ENCODE measurements at regions not wholly inside any gene's neighbourhood (a gene's known extent, or its start where the extent isn't known, plus 50 kb on each side); places are given as distances from the start of the nearest gene placed in this dataset.

GRCh38 chrX:109926743-109927662 is 75.9 kb upstream of the TMEM164 start:
- Histone ChIP-seq H3K36me3 (replicated peaks in 1 of 2; ENCODE audit: insufficient read depth in 1 of 2, low read depth in 2 of 2) (no peaks in the 10 kb centered on the region), H3K4me1 (no peaks in the 10 kb centered on the region), H3K4me3 (no peak overlapping the region), H3K27ac (no peak overlapping the region), H3K27me3 (no peaks in the 10 kb centered on the region), H3K9me3 (no peaks in the 10 kb centered on the region)
- intact Hi-C loops (cut with DNase I) = no loop called here
- 81 to 89% methylated on average over 3 to 5 of the region's 5 CpGs for WGBS, 2 donors
- DNase-seq (no peak), ATAC-seq (no peak)
- no peak for TF ChIP-seq POLR2A (IDR thresholded peaks at IDR 0.05)

- H3K9me3 ChIP-seq = no peaks in the 10 kb centered on the region
- ATAC-seq (no peak), DNase-seq (no peak)
- H3K27me3 ChIP-seq = no peaks in the 10 kb centered on the region
- H3K36me3 ChIP-seq (replicated peaks in 1 of 2; ENCODE audit: insufficient read depth in 1 of 2, low read depth in 2 of 2) = no peaks in the 10 kb centered on the region
- intact Hi-C loops (cut with DNase I) = no loop called here
- H3K4me3 ChIP-seq = no peak overlapping the region
- no peaks in the 10 kb centered on the region for H3K4me1 ChIP-seq
- WGBS, 2 donors = 91 to 100% methylated on average over 2 to 3 of the region's 4 CpGs
- no peak overlapping the region for H3K27ac ChIP-seq
- TF ChIP-seq POLR2A (IDR thresholded peaks at IDR 0.05) = no peak
- TF ChIP-seq CTCF (IDR thresholded peaks at IDR 0.05) = no peak
These were observed 75.1 kb upstream of the TMEM164 start for GRCh38 chrX:109927663-109928273.

- no peak overlapping the region for H3K4me3 ChIP-seq
- H3K36me3 ChIP-seq (replicated peaks in 1 of 2; ENCODE audit: insufficient read depth in 1 of 2, low read depth in 2 of 2) = no peaks in the 10 kb centered on the region
- ATAC-seq (no peak), DNase-seq (no peak)
- no peaks in the 10 kb centered on the region for H3K27me3 ChIP-seq
- intact Hi-C loops (cut with DNase I) = no loop called here
- TF ChIP-seq POLR2A (IDR thresholded peaks at IDR 0.05) = no peak
- no peak for TF ChIP-seq CTCF (IDR thresholded peaks at IDR 0.05)
- no peaks in the 10 kb centered on the region for H3K9me3 ChIP-seq
- 82 to 88% methylated on average over 6 of the region's 6 CpGs for WGBS, 2 donors
- H3K27ac ChIP-seq = no peak overlapping the region
- H3K4me1 ChIP-seq = no peaks in the 10 kb centered on the region
These were observed 74.1 kb upstream of the TMEM164 start for GRCh38 chrX:109928596-109929335.

GRCh38 chrX:109931677-109932076 is 71.2 kb upstream of the TMEM164 start:
- Histone ChIP-seq H3K36me3 (replicated peaks in 1 of 2; ENCODE audit: insufficient read depth in 1 of 2, low read depth in 2 of 2) (no peaks in the 10 kb centered on the region), H3K4me1 (no peaks in the 10 kb centered on the region), H3K4me3 (no peak overlapping the region), H3K27ac (no peak overlapping the region), H3K27me3 (no peaks in the 10 kb centered on the region), H3K9me3 (no peaks in the 10 kb centered on the region)
- ATAC-seq = no peak
- DNase-seq = no peak
- TF ChIP-seq POLR2A (IDR thresholded peaks at IDR 0.05) (no peak), CTCF (IDR thresholded peaks at IDR 0.05) (no peak)
- intact Hi-C loops (cut with DNase I) = no loop called here

GRCh38 chrX:109934434-109934833 is 68.5 kb upstream of the TMEM164 start:
- TF ChIP-seq POLR2A (IDR thresholded peaks at IDR 0.05) = no peak
- no peak for TF ChIP-seq CTCF (IDR thresholded peaks at IDR 0.05)
- Histone ChIP-seq H3K4me1 (no peaks in the 10 kb centered on the region), H3K36me3 (replicated peaks in 1 of 2; ENCODE audit: insufficient read depth in 1 of 2, low read depth in 2 of 2) (no peaks in the 10 kb centered on the region), H3K4me3 (no peak overlapping the region), H3K27ac (no peak overlapping the region), H3K9me3 (no peaks in the 10 kb centered on the region), H3K27me3 (no peaks in the 10 kb centered on the region)
- WGBS, 2 donors = 70 to 88% methylated on average over 1 of the region's 1 CpG
- DNase-seq = peak in 1 of 4 donors; percentile 1
- intact Hi-C loops (cut with DNase I) = no loop called here
- no peak for ATAC-seq
